Esophagus muscularis mucosa (tissue), 3 donors: ENCODE measurements at regions not wholly inside any gene's neighbourhood (a gene's known extent, or its start where the extent isn't known, plus 50 kb on each side); places are given as distances from the start of the nearest gene placed in this dataset.

Experiments
- CTCF ChIP-seq, 3 experiments: fragments of 200-600 bp in 2 of 3; fragments of 450-650 bp in 1 of 3; sonication (generic) in 2 of 3; IDR thresholded peaks; one replicate each; pipeline ENCODE4 v1.5.1; 2017 to 2019; ENCODE audit warnings: antibody characterized with exemption in 3 of 3, mild to moderate bottlenecking in 2 of 3, moderate library complexity in 1 of 3
- EP300 ChIP-seq: sonication (generic); formaldehyde crosslinking; IDR thresholded peaks from one replicate; pipeline ENCODE4 v1.6.1; 2017; ENCODE audit warnings: antibody characterized with exemption

GRCh38 chr18:10094655-10095054, 180.8 kb downstream of the VAPA start:
- TF ChIP-seq CTCF (IDR thresholded peaks at IDR 0.05) (no peak), EP300 (no peak)
